ENCODE measurements at regions not wholly inside any gene's neighbourhood (a gene's known extent, or its start where the extent isn't known, plus 50 kb on each side); places are given as distances from the start of the nearest gene placed in this dataset.

GRCh38 chr6:27091661-27092315, 155.7 kb upstream of the PRSS16 start:
- TF ChIP-seq CTCF (IDR thresholded peaks at IDR 0.05; ENCODE audit: control extremely low read depth, extremely low read depth, low read depth, missing control alignments) = no peak
- ChIA-PET POLR2A (no interaction called here), CTCF (interaction anchor here (1.1 to 4.5 kb wide), 4 partner anchors 11 to 496 kb away, joined by 3 to 16 read pairs (median 4); no protein-coding TSS in a partner anchor)
- peak; percentile 52 for DNase-seq (ENCODE audit: extremely low spot score)

- TF ChIP-seq CTCF (IDR thresholded peaks at IDR 0.05; ENCODE audit: control extremely low read depth, extremely low read depth, low read depth, missing control alignments) = no peak
- POLR2A ChIA-PET = no interaction called here
- CTCF ChIA-PET = interaction anchor here (1.1 to 4.5 kb wide), 2 partner anchors 10 to 13 kb away, joined by 3 to 16 read pairs; no protein-coding TSS in a partner anchor
- DNase-seq (ENCODE audit: extremely low spot score) = no peak
Measured at GRCh38 chr6:27092316-27092692, 155.2 kb upstream of the PRSS16 start.

GRCh38 chr6:27095914-27096313, 151.6 kb upstream of the PRSS16 start:
- no peak for TF ChIP-seq CTCF (IDR thresholded peaks at IDR 0.05; ENCODE audit: control extremely low read depth, extremely low read depth, low read depth, missing control alignments)
- ChIA-PET CTCF (interaction anchor here (1.1 kb wide), 1 partner anchor 31 kb away, joined by 4 read pairs; no protein-coding TSS in a partner anchor), POLR2A (interaction anchor here (1.4 kb wide), 1 partner anchor 496 kb away, joined by 4 read pairs; no protein-coding TSS in a partner anchor)
- no peak for DNase-seq (ENCODE audit: extremely low spot score)

- no peak for TF ChIP-seq CTCF (IDR thresholded peaks at IDR 0.05; ENCODE audit: control extremely low read depth, extremely low read depth, low read depth, missing control alignments)
- DNase-seq (ENCODE audit: extremely low spot score) = peak; percentile 58
- ChIA-PET POLR2A (no interaction called here), CTCF (interaction anchor here (0.9 to 1.1 kb wide), 2 partner anchors 17 to 30 kb away, joined by 3 to 4 read pairs; no protein-coding TSS in a partner anchor)
Measured at GRCh38 chr6:27096834-27097511, 150.5 kb upstream of the PRSS16 start.

GRCh38 chr6:27098956-27099355, 148.5 kb upstream of the PRSS16 start:
- no peak for TF ChIP-seq CTCF (IDR thresholded peaks at IDR 0.05; ENCODE audit: control extremely low read depth, extremely low read depth, low read depth, missing control alignments)
- CTCF ChIA-PET = no interaction called here
- POLR2A ChIA-PET = no interaction called here
- DNase-seq (ENCODE audit: extremely low spot score) = no peak

- POLR2A ChIA-PET = no interaction called here
- DNase-seq (ENCODE audit: extremely low spot score) = no peak
- no peak for TF ChIP-seq CTCF (IDR thresholded peaks at IDR 0.05; ENCODE audit: control extremely low read depth, extremely low read depth, low read depth, missing control alignments)
- CTCF ChIA-PET = no interaction called here
Measured at GRCh38 chr6:27100921-27101320, 146.6 kb upstream of the PRSS16 start.
